ENCODE measurements at regions not wholly inside any gene's neighbourhood (a gene's known extent, or its start where the extent isn't known, plus 50 kb on each side); places are given as distances from the start of the nearest gene placed in this dataset.
"Not testable (repeated sequence)": the region's sequence is repeated elsewhere in the genome, so short reads cannot be mapped to it uniquely, and the experiment has no call there.

DNA sequence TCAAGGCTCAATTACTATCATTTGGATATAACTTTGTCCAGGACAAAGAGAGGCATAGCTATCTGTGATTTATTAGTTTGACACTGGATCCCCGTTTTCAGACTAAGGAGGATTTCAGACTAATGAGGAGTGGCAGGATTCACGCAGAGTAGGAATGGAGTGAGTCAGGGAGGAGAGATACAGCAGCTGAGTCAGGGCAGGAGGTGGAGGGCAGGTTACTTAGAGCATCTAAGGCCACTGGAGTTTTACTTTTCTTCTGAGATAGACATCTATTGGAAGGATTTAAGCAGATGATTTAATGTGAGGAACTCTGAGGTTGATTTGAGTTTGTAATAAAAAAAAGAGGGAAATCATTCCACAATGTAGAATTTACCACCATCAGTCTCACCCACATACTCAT lies 110.6 kb downstream of the RPIA start:
- not testable (repeated sequence) for DNase-seq (ENCODE audit: low spot score)

DNA sequence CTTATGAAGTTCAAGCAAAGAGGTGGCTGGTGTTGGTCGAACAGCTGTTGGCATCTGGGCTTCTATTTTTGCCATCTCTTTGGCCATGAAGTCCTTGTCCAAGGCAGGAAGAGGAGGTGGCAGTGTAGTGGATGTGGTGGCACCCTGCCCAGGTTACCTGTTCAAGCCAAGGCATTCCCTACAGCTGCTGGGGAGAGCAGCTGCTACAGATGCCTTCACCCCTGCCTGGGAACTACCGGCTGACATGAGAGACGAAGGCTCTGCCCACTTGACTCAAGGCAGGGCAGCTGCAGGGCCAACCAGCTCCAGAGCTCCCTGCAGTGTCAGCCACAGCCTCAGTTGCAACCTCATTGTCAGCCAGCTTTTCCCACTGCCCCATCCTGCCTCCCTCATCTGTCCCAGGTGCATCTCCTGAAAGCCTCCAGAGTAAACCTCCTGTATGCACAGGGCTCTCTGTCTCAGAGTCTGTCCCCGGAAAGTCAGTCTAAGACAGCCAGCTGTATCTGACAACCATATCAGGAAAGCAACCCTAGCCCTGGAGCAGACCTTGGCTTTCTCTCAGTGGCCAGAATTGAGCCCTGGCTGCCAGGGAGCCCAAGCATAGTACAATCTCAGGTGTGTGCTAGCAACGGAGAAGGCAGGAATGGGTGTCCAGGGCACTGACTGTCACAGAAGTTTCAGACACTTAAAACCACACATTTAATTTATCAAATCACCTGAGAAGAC lies 115.9 kb downstream of the RPIA start:
- DNase-seq (ENCODE audit: low spot score): no peak

DNA sequence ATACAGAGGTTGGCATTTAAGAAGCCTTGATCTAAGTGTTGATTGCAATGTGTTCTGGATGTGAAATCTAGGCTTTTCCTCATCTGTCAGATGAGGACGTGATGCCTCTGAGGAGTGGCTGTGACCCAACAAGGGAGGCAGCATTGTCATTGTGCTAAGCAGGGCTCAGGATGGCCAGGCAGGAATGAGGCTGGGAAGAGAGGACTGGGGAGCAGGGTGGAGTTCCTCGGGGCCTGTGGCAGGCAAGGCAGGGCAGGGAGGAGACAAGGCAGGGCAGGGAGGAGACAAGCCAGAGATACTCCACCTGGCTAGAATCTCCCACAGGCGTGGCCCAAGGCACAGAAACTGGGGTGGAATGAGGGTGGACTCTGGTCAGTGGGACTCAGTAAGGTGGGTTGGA lies 116.6 kb downstream of the RPIA start:
- no peak for DNase-seq (ENCODE audit: low spot score)

DNA sequence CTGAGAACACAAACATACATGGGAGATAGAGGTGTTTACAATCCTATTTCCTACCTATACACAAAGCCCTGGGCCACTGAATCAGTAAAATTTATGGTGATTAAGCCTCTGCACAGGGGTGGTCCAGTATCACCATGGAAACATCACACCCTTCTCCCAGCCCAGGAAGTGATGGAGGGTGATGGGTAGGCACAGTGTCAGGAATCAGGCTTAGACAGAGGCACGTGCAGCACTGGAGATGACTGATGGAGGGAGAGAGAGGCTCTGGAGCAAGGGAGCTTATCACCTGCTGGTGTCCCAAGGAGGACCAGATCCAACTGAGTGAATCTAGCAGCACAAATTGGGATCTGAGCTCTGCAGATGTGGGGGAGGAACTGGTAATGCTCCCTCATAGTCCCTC lies 117.2 kb downstream of the RPIA start:
- no peak for DNase-seq (ENCODE audit: low spot score)

DNA sequence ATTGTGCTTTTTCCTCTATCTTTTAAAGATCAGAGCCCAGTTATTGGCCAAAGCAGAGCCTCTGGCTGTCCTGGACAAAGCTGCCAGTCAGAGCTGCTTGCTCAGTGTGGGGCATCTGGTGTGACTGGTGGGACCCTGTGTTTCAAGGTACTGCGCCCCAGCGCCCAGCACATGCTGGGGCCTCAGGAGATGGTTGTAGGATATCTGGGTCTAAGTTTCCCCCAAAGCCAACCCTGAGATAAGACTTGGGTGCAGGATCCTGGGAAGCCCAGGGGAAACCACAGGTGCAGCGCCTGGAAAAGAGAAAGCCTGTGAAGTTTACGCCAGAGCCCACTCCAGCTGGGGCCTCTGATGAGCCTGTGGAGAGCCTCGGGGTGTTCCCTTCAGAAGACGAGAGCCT lies 117.7 kb downstream of the RPIA start:
- no peak for DNase-seq (ENCODE audit: low spot score)

DNA sequence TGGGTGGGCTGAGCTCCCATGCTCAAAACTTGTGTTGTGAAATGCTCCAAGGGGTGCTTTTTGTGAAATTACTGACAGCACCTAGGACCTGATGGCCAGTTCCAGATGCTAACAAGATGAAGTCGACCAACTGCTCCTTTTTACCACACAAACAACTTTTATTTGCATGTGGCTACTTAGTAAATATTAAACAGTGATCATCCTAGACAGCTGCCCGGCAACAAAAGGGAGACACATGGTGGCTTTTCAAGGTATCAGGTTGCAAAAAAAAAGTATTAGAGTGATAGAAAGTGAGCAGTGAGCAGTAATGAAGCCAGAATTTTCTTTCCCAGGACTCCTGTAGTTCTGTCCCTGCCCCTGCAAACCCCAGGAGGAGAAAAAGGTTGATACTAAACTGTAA lies 118.5 kb downstream of the RPIA start:
- DNase-seq (ENCODE audit: low spot score): no peak

DNA sequence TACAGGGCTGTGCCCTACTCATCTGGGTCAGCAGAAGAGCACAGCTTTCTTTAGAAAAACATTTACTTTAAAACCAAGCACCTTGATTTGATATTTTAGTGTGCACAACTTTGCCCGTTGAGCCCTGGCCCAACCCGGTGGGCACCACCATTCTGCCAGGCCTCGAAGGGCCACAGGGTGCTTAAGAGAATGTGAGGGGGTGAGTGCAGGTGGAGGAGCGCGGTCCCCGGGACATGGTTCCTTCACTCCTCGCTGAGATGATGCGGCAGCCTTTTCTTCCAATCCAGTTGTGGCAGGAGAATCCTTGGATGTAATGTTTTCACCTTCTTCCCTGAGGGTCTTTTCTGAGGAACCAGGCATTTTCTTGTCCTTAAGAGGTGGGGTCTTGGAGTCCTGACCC lies 119.0 kb downstream of the RPIA start:
- DNase-seq (ENCODE audit: low spot score): no peak

GRCh38 chr2:88811233-88811632 lies 119.8 kb downstream of the RPIA start:
- DNase-seq (ENCODE audit: low spot score): no peak

DNA sequence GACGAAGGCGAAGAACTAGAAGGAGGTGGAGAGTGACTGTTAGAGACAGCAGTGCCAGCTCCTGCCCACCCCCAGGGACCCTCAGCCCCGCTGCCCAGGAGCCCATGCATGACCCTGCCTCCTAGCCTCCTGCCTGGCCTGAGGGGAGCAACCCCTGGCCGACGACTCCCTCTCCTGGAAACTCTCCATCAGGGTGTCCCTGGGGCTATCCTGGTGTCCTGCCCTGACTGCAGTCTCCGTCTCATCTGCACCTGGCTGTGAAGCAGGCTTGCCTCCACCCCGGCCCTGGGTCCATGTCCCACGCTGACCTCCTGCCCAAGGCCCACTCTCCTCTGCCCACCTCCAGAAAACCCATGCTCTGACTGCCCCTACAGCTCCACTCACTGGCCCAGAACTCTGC lies 120.2 kb downstream of the RPIA start:
- no peak for DNase-seq (ENCODE audit: low spot score)

- DNase-seq (ENCODE audit: low spot score): no peak
Measured at GRCh38 chr2:88813612-88814011, 122.1 kb downstream of the RPIA start.

DNA sequence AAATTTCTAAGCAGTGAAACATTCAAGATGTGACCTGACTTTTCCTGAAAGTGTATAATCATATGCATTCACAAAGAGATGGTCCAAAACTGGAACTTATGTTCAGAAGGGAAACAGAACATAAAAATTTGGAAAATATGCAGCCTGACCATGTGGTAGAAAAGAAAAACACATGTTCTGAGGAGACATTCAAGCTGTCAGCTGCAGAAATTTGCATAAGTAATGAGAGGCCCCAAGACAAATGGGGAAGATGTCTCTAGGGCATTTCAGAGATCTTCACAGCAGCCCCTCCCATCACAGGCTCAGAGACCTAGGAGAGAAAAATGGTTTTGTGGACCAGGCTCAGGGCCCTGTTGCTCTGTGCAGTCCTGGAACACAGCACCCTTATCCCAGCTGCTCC lies 123.8 kb downstream of the RPIA start:
- no peak for DNase-seq (ENCODE audit: low spot score)

DNA sequence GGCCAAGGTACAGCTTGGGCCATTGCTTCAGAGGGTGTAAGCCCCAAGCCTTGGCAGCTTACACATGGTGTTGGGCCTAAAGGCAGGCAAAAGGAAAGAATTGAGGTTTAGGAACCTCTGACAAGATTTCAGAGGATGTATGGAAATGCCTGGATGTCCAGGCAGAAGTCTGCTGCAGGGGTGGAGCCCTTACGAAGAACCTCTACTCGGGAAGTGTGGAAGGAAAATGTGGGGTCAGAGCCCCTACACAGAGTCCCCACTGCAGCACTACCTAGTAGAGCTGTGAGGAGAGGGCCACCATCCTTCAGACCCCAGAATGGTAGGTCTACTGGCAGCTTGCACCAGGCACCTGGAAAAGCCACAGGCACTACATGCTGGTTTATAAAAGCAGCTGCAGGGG lies 124.2 kb downstream of the RPIA start:
- DNase-seq (ENCODE audit: low spot score): no peak

DNA sequence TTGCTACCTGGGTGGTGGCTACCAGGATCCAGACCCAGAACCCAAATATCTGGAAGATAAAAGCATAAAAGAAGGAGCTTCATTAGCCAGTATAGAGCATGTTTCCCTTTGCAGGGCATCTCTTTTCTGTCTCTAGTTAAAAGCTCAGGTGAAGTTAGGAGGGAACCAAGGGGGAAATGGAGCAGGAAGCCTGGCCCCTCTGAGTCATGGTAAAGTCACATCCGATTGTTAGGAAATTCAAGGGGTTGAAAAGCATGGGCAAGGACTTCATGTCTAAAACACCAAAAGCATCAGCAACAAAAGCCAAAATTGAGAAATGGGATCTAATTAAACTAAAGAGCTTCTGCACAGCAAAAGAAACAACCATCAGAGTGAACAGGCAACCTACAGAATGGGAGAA lies 126.9 kb downstream of the RPIA start:
- no peak for DNase-seq (ENCODE audit: low spot score)

DNA sequence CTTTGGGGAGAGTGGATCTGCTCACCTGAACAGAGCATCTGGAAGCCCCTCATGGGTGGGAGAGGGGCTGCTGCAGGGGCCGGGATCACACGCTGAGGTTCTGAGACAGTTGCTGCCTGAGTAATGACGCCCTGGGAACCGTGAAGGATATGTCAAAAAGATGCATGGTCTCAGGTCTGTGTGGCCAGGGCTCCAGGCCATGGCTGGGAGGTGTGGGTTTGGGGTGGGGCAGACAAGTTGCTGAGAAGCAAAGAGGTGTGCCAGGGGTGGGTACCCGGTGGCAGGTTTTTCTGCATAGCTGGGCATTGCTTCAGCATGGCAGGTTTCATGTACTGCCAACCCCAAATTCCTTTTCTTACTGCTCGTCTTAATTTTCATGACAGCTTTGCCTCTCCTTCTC lies 133.5 kb downstream of the RPIA start:
- no peak for DNase-seq (ENCODE audit: low spot score)

- no peak for DNase-seq (ENCODE audit: low spot score)
Measured at GRCh38 chr2:88826399-88826798, 134.9 kb downstream of the RPIA start.

DNA sequence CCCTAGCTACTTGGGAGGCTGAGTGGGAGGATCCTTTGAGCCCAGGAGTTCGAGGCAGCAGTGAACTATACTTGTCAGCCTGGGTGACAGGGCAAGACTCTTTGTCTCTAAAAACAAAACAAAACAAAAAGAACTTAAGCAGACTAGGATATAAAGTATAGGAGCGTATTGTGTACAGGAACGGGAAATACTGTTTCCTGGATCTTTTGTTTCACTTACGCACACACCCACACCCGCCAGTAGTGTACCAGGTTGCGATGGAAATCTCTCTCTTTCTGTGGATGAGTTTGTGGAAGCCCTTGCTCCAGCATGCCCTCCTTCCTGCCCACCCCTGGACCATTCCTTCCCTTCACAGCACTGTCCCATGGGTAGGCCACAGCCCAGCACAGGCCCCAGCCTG lies 136.3 kb downstream of the RPIA start:
- DNase-seq (ENCODE audit: low spot score): no peak

DNA sequence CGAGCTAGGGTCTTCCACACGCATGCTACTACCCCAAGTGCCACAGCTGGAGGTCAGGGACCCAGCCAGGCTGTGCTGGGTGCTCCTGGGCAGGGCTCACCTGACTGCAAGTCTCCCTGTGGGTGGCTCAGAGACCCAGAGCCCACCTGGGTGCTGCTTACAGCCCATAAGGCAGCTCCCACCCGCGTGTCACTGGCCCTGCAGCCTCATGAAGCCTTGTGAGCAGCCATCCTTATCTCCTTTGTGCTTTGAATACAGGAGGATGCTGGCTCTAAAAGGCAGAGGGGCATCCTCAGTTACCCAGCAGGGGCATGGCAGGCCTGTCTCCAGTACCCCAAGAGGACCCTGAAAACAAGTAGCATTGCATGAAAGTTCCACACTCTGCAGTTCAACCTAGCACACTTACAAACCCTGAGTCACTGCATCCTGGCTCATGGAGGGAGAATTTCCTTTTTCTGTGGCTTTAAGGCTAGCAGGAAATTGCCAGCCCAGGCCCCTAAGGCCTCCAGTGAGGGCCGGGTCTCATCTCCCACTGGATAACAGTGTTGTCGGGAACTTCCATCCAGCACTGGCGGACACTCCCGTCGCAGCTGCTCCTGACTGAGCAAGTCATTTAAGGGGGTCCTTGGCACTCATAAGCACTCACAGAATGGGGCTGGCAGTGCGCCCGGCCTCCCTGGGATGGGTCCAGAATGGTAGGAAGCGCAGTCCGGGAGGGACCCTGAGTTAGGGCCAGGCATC lies 137.1 kb downstream of the RPIA start:
- no peak for DNase-seq (ENCODE audit: low spot score)

GRCh38 chr2:88829607-88830463 lies 138.4 kb downstream of the RPIA start:
- DNase-seq (ENCODE audit: low spot score): no peak

DNA sequence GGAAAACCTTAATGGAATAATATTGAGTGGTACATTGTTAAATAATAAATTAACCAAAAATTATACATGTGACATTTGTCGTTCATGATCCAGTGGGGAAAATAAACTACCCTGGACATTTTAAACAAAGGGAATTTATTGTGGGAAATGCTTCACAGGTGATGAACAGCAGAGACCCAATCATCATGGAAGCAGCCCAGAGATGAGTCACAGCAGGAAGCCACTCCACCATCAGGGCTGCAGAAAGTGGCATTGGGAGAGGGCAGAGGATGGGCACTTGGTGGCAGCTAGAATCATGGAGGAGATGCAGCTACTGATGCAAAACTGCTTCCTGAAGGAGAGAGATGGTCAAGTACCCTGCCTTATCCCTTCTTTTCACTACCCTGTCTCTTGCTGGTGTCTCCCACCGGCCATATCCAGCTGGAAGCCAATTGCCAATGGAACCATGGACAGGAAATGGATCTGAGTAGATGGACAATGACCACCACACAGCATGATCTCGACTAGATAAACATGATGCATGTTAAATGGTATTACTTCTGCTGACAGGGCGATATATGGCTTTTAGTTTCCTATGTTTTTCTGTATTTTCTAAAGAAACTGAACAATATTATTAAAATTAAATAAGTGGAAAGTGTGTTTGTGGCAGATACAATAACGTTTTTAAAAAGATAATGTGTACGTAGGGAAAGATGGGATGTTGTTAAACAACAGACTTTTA lies 139.8 kb downstream of the RPIA start:
- no peak for DNase-seq (ENCODE audit: low spot score)

GRCh38 chr2:88831792-88832248 lies 140.3 kb downstream of the RPIA start:
- DNase-seq (ENCODE audit: low spot score): peak; percentile 6

DNA sequence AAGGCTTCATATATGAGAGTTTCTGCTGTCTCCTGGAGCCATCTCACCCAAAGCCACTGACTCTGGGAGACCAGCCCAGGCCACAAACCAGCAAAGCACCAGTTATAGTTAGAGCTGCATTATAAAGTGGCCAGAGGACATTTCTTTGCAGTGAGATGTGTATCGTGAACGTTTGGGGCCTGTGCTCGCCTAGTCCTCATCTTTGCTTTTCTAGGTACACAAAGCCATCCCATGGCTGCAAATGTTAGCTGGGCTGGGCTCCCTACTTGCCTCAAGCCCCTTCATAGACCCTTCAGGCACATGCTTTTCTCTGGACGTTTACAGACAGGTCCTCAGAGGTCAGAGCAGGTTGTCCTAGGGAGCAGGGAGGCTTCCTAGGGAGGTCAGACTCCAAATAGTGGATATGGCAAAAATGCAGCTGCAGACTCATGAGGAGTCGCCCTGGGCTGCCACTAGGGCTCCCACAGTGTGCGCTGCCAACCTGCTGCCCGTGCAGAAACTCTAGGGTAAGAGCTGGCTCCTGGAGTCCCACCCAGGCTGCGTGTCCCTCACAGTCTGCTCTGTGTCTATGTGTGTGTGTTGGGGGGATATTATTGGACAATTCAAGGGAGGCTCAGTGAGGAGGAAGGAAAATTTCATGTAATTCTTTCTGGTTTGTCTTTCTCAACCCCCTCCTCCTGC lies 141.0 kb downstream of the RPIA start:
- DNase-seq (ENCODE audit: low spot score): no peak

Data from SK-N-DZ (cell line).